ENCODE measurements at regions not wholly inside any gene's neighbourhood (a gene's known extent, or its start where the extent isn't known, plus 50 kb on each side); places are given as distances from the start of the nearest gene placed in this dataset.

- Histone ChIP-seq H3K27me3 (replicated peaks; ENCODE audit: control insufficient read depth, insufficient read depth, low read length) (no peaks in the 10 kb centered on the region), H3K36me3 (ENCODE audit: control insufficient read depth, insufficient read depth, low read length) (no peaks in the 10 kb centered on the region), H3K4me3 (replicated peaks; ENCODE audit: low read depth, low read length) (no peak overlapping the region)
- DNase-seq (ENCODE audit: extremely low read depth, insufficient read length) = no peak
- TF ChIP-seq CTCF (IDR thresholded peaks at IDR 0.05; ENCODE audit: insufficient read depth, low read length, poor library complexity, severe bottlenecking) = no peak
These were observed 282.1 kb downstream of the BCL2 start for GRCh38 chr18:63037491-63037890.

GRCh38 chr18:63031375-63031774 lies 288.2 kb downstream of the BCL2 start:
- no peak overlapping the region for H3K4me3 ChIP-seq (replicated peaks; ENCODE audit: low read depth, low read length)
- H3K27me3 ChIP-seq (replicated peaks; ENCODE audit: control insufficient read depth, insufficient read depth, low read length) = no peaks in the 10 kb centered on the region
- TF ChIP-seq CTCF (IDR thresholded peaks at IDR 0.05; ENCODE audit: insufficient read depth, low read length, poor library complexity, severe bottlenecking) = no peak
- no peaks in the 10 kb centered on the region for H3K36me3 ChIP-seq (ENCODE audit: control insufficient read depth, insufficient read depth, low read length)
- no peak for DNase-seq (ENCODE audit: extremely low read depth, insufficient read length)

Measured in GM06990 (cell line).